Thyroid gland (tissue), 4 donors: ENCODE measurements at regions not wholly inside any gene's neighbourhood (a gene's known extent, or its start where the extent isn't known, plus 50 kb on each side); places are given as distances from the start of the nearest gene placed in this dataset.

Experiments
- DNase-seq, 2 donors: peaks; one replicate each; pipeline ENCODE4 v3.0.0-alpha.2; 2019
- H3K27ac ChIP-seq, 3 donors: fragments of 200-600 bp; sonication (generic); 1 replicate in 2 of 3; 2 replicates in 1 of 3; pipeline ENCODE4 v1.5.1; 2016 to 2019; ENCODE audit warnings: mild to moderate bottlenecking in 1 of 3, moderate library complexity in 1 of 3
- H3K27me3 ChIP-seq: fragments of 200-600 bp; sonication (generic); one replicate; pipeline ENCODE4 v1.5.1; 2019
- H3K36me3 ChIP-seq, 2 donors: fragments of 200-600 bp; sonication (generic); one replicate each; pipeline ENCODE4 v1.5.1; 2016 to 2019
- H3K4me1 ChIP-seq, 2 donors: fragments of 200-600 bp; sonication (generic); one replicate each; pipeline ENCODE4 v1.5.1; 2017 to 2019
- H3K4me3 ChIP-seq, 3 donors: fragments of 200-600 bp; sonication (generic); replicated peaks in 1 of 3; 1 replicate in 2 of 3; 2 replicates in 1 of 3; pipeline ENCODE4 v1.5.1; 2016; ENCODE audit warnings: mild to moderate bottlenecking in 1 of 3
- H3K9me3 ChIP-seq: fragments of 200-600 bp; sonication (generic); one replicate; pipeline ENCODE4 v1.5.1; 2017
- CTCF ChIP-seq, 6 experiments: fragments of 200-600 bp in 3 of 6; fragments of 450-650 bp in 3 of 6; sonication (generic) in 3 of 6; IDR thresholded peaks; one replicate each; pipeline ENCODE4 v1.5.1; 2016 to 2019; ENCODE audit warnings: antibody characterized with exemption in 6 of 6, mild to moderate bottlenecking in 2 of 6, inconsistent platforms in 1 of 6, moderate library complexity in 1 of 6
- POLR2A ChIP-seq, 2 donors: fragments of 450-650 bp; IDR thresholded peaks; one replicate each; pipeline ENCODE4 v1.6.1; 2017; ENCODE audit warnings: antibody characterized with exemption in 2 of 2, mild to moderate bottlenecking in 2 of 2, moderate library complexity in 1 of 2
- WGBS, 2 donors: methylation state at CpG; one replicate each; pipeline ENCODE4 v1.1.5; 2017; 5-methylcytosine and 5-hydroxymethylcytosine counted together
- intact Hi-C: fragments of 100-400 bp; cut with DNase I; formaldehyde crosslinking; loops from one replicate; pipeline ENCODE4 v1.15.1; 2023

GRCh38 chr12:20211541-20211940 is 156.8 kb upstream of the PDE3A start:
- no peaks in the 10 kb centered on the region for H3K27me3 ChIP-seq
- intact Hi-C loops, result loop anchor here (10.0 kb wide), 2 partner anchors 297 to 467 kb away; no protein-coding TSS in a partner anchor
- WGBS, 2 donors, result 48 to 55% methylated on average over 3 of the region's 3 CpGs

GRCh38 chr12:20211981-20212421 is 156.3 kb upstream of the PDE3A start:
- H3K4me3 ChIP-seq, result no peak overlapping the region
- peak overlapping the region; percentile 19 to 83 (median 80) for H3K27ac ChIP-seq
- H3K27me3 ChIP-seq, result no peaks in the 10 kb centered on the region
- no peak for TF ChIP-seq CTCF (IDR thresholded peaks at IDR 0.05)
- TF ChIP-seq POLR2A (IDR thresholded peaks at IDR 0.05), result no peak
- DNase-seq, result no peak
- H3K36me3 ChIP-seq, result no peaks in the 10 kb centered on the region
- H3K9me3 ChIP-seq, result no peaks in the 10 kb centered on the region
- H3K4me1 ChIP-seq, result peaks cover 16 to 37% of the 10 kb centered on the region in 2 donors
- WGBS, 2 donors, result 22 to 32% methylated on average over 2 of the region's 2 CpGs
- intact Hi-C loops, result loop anchor here (10.0 kb wide), 2 partner anchors 297 to 467 kb away; no protein-coding TSS in a partner anchor

More at GRCh38 chr12:20211541-20211940, 156.8 kb upstream of the PDE3A start:
- no peak for TF ChIP-seq CTCF (IDR thresholded peaks at IDR 0.05)
- no peak for TF ChIP-seq POLR2A (IDR thresholded peaks at IDR 0.05)
- H3K27ac ChIP-seq, result peak overlapping the region in 2 of 3 donors; percentile 80 to 83
- no peaks in the 10 kb centered on the region for H3K36me3 ChIP-seq
- peaks cover 16 to 37% of the 10 kb centered on the region in 2 donors for H3K4me1 ChIP-seq
- H3K9me3 ChIP-seq, result no peaks in the 10 kb centered on the region
- no peak for DNase-seq
- H3K4me3 ChIP-seq, result no peak overlapping the region

GRCh38 chr12:20212658-20213555 is 155.4 kb upstream of the PDE3A start:
- no peaks in the 10 kb centered on the region for H3K36me3 ChIP-seq
- TF ChIP-seq POLR2A (IDR thresholded peaks at IDR 0.05) (peak in 1 of 2 donors; percentile 42), CTCF (IDR thresholded peaks at IDR 0.05) (no peak)
- intact Hi-C loops, result loop anchor here (10.0 kb wide), 2 partner anchors 298 to 468 kb away; no protein-coding TSS in a partner anchor
- DNase-seq, result peak; percentile 79 to 84
- 37% methylated on average over 9 of the region's 9 CpGs for WGBS, 2 donors
- H3K4me3 ChIP-seq, result no peak overlapping the region
- peak overlapping the region; percentile 28 to 83 (median 80) for H3K27ac ChIP-seq
- H3K9me3 ChIP-seq, result no peaks in the 10 kb centered on the region
- no peaks in the 10 kb centered on the region for H3K27me3 ChIP-seq
- peaks cover 16 to 37% of the 10 kb centered on the region in 2 donors for H3K4me1 ChIP-seq

GRCh38 chr12:20213723-20214625 is 154.4 kb upstream of the PDE3A start:
- no peaks in the 10 kb centered on the region for H3K9me3 ChIP-seq
- peak overlapping the region in 2 of 3 donors; percentile 80 to 83 for H3K27ac ChIP-seq
- no peak for DNase-seq
- no peak for TF ChIP-seq CTCF (IDR thresholded peaks at IDR 0.05)
- intact Hi-C loops, result loop anchor here (10.0 kb wide), 2 partner anchors 299 to 469 kb away; no protein-coding TSS in a partner anchor
- 75 to 79% methylated on average over 7 of the region's 7 CpGs for WGBS, 2 donors
- no peak overlapping the region for H3K4me3 ChIP-seq
- no peaks in the 10 kb centered on the region for H3K27me3 ChIP-seq
- no peaks in the 10 kb centered on the region for H3K36me3 ChIP-seq
- peaks cover 16 to 37% of the 10 kb centered on the region in 2 donors for H3K4me1 ChIP-seq
